Keratinocyte (primary cell): ENCODE measurements at regions not wholly inside any gene's neighbourhood (a gene's known extent, or its start where the extent isn't known, plus 50 kb on each side); places are given as distances from the start of the nearest gene placed in this dataset.

ENCODE experiments used
- CTCF ChIP-seq, 3 experiments: IDR thresholded peaks in 1 of 3; conservative IDR thresholded peaks in 1 of 3; optimal IDR thresholded peaks in 1 of 3; 2 replicates in 2 of 3; 3 replicates in 1 of 3; pipeline versions ENCODE3 to v1.5.1; 2011; ENCODE audit warnings: low read length in 3 of 3, mild to moderate bottlenecking in 3 of 3, moderate library complexity in 2 of 3, control low read depth in 1 of 3, inconsistent platforms in 1 of 3; ENCODE audit not compliant: insufficient read depth in 2 of 3; ENCODE audit errors: extremely low read depth in 1 of 3
- EZH2 ChIP-seq: IDR thresholded peaks from one replicate; pipeline ENCODE4 v1.6.1; 2012; ENCODE audit warnings: inconsistent platforms, mild to moderate bottlenecking, low read length, moderate library complexity

GRCh38 chr20:48348022-48348421, 479.8 kb downstream of the PREX1 start:
- TF ChIP-seq CTCF (optimal IDR thresholded peaks at IDR 0.05 in 1 of 3, IDR thresholded peaks at IDR 0.05 in 1 of 3, conservative IDR thresholded peaks at IDR 0.05 in 1 of 3; ENCODE audit: extremely low read depth in 1 of 3, insufficient read depth in 2 of 3, low read length in 3 of 3) = no peak
- no peak for TF ChIP-seq EZH2
